Trophoblast cell (in vitro differentiated cells and primary cell): ENCODE measurements at regions not wholly inside any gene's neighbourhood (a gene's known extent, or its start where the extent isn't known, plus 50 kb on each side); places are given as distances from the start of the nearest gene placed in this dataset.

Source experiments
- DNase-seq, 2 donors: peaks; one replicate each; pipeline ENCODE4 v3.0.0-alpha.2; 2016
- H2AFZ ChIP-seq: 2 replicates; pipeline ENCODE4 v1.6.1; 2013; ENCODE audit warnings: low read length, moderate library complexity, mild to moderate bottlenecking; ENCODE audit not compliant: insufficient read depth, poor library complexity
- H2AK5ac ChIP-seq: 2 replicates; pipeline ENCODE4 v1.6.1; 2013; ENCODE audit warnings: mild to moderate bottlenecking, low read length
- H2BK120ac ChIP-seq: 2 replicates; pipeline ENCODE4 v1.6.1; 2013; ENCODE audit warnings: low read length, mild to moderate bottlenecking, moderate library complexity; ENCODE audit not compliant: insufficient read depth, poor library complexity
- H2BK12ac ChIP-seq: 2 replicates; pipeline ENCODE4 v1.6.1; 2013; ENCODE audit warnings: mild to moderate bottlenecking, low read length, moderate library complexity
- H2BK5ac ChIP-seq: 2 replicates; pipeline ENCODE4 v1.6.1; 2013; ENCODE audit warnings: low read length, low read depth, moderate library complexity, mild to moderate bottlenecking; ENCODE audit not compliant: poor library complexity
- H3K14ac ChIP-seq: 2 replicates; pipeline ENCODE4 v1.6.1; 2013; ENCODE audit warnings: mild to moderate bottlenecking, low read length
- H3K18ac ChIP-seq: 2 replicates; pipeline ENCODE4 v1.6.1; 2013; ENCODE audit warnings: mild to moderate bottlenecking, low read length
- H3K23ac ChIP-seq: 2 replicates; pipeline ENCODE4 v1.6.1; 2013; ENCODE audit warnings: low read length
- H3K27ac ChIP-seq: 2 replicates; pipeline ENCODE4 v1.5.1; 2013; ENCODE audit warnings: low read depth, mild to moderate bottlenecking, inconsistent platforms, low read length, moderate library complexity
- H3K27me3 ChIP-seq: 2 replicates; pipeline ENCODE4 v1.6.1; 2013; ENCODE audit warnings: inconsistent platforms, mild to moderate bottlenecking, low read length, moderate library complexity; ENCODE audit not compliant: insufficient read depth
- H3K36me3 ChIP-seq, 2 experiments: 1 replicate in 1 of 2; 2 replicates in 1 of 2; pipeline ENCODE4 v1.6.1; 2013; ENCODE audit warnings: low read length in 2 of 2, mild to moderate bottlenecking in 2 of 2, moderate library complexity in 1 of 2; ENCODE audit not compliant: insufficient read depth in 2 of 2, control insufficient read depth in 1 of 2
- H3K4ac ChIP-seq: 2 replicates; pipeline ENCODE4 v1.6.1; 2013; ENCODE audit warnings: low read depth, mild to moderate bottlenecking, low read length, moderate library complexity
- H3K4me1 ChIP-seq, 2 experiments: 1 replicate in 1 of 2; 2 replicates in 1 of 2; pipeline ENCODE4 v1.6.1; 2013; ENCODE audit warnings: low read length in 2 of 2, mild to moderate bottlenecking in 2 of 2, moderate library complexity in 1 of 2; ENCODE audit not compliant: insufficient read depth in 2 of 2, control insufficient read depth in 1 of 2
- H3K4me2 ChIP-seq: 2 replicates; pipeline ENCODE4 v1.6.1; 2013; ENCODE audit warnings: inconsistent platforms, mild to moderate bottlenecking, low read length, moderate library complexity
- H3K4me3 ChIP-seq: 2 replicates; pipeline ENCODE4 v1.5.1; 2013; ENCODE audit warnings: mild to moderate bottlenecking, low read depth, low read length, inconsistent platforms
- H3K79me1 ChIP-seq: one replicate; pipeline ENCODE4 v1.6.1; 2013; ENCODE audit warnings: low read length
- H3K79me2 ChIP-seq: 2 replicates; pipeline ENCODE4 v1.6.1; 2013; ENCODE audit warnings: low read length, mild to moderate bottlenecking; ENCODE audit not compliant: control insufficient read depth, insufficient read depth, poor library complexity
- H3K9ac ChIP-seq: 2 replicates; pipeline ENCODE4 v1.6.1; 2013; ENCODE audit warnings: mild to moderate bottlenecking, low read length
- H3K9me3 ChIP-seq: 2 replicates; pipeline ENCODE4 v1.6.1; 2013; ENCODE audit warnings: low read depth, mild to moderate bottlenecking, control low read depth, inconsistent platforms, low read length; ENCODE audit not compliant: insufficient read depth
- H4K12ac ChIP-seq: 2 replicates; pipeline ENCODE4 v1.6.1; 2013; ENCODE audit warnings: low read depth, mild to moderate bottlenecking, low read length, moderate library complexity
- H4K8ac ChIP-seq: 2 replicates; pipeline ENCODE4 v1.6.1; 2013; ENCODE audit warnings: low read depth, mild to moderate bottlenecking, low read length, moderate library complexity
- H4K91ac ChIP-seq: one replicate; pipeline ENCODE4 v1.6.1; 2013; ENCODE audit warnings: low read depth, mild to moderate bottlenecking, low read length, moderate library complexity
- WGBS: extraction: QIAGEN DNeasy Blood & Tissue Kit; methylation state at CpG from one replicate; pipeline ENCODE4 v1.1.7; 2013; ENCODE audit warnings: missing lambda C conversion rate; ENCODE audit not compliant: insufficient read length, insufficient coverage; ENCODE audit errors: extremely low coverage; 5-methylcytosine and 5-hydroxymethylcytosine counted together

DNA sequence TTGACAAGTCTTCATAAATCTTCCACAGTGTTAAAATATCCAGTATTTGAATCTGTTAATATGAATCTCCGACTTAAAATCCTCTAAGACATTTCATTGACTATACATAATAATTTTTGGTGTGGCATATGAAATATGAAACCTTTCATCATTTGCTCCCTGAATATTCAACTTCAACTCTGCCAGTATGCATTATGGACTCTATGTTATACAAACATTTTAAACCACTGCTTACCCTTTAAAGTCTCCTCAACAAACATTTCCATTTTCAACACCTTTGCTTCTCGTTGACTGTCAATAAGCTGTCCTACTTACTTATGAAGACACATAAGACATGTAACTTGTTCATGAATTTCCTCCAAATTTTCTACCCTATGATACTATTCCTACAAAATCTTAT lies 579.4 kb upstream of the SLITRK6 start:
- H3K4me2 ChIP-seq, result no peak overlapping the region
- no peaks in the 10 kb centered on the region for H3K27me3 ChIP-seq
- WGBS, result no CpG with 5 or more reads among the region's 2 CpGs
- no peak overlapping the region for H2BK12ac ChIP-seq
- H4K12ac ChIP-seq, result no peak overlapping the region
- no peak overlapping the region for H2AK5ac ChIP-seq
- no peak overlapping the region for H4K8ac ChIP-seq
- no peak overlapping the region for H3K4ac ChIP-seq
- H3K27ac ChIP-seq, result no peak overlapping the region
- no peak for DNase-seq
- H3K9me3 ChIP-seq, result no peaks in the 10 kb centered on the region
- no peaks in the 10 kb centered on the region for H3K79me2 ChIP-seq
- no peak overlapping the region for H3K23ac ChIP-seq
- H2AFZ ChIP-seq, result no peak overlapping the region
- H3K4me3 ChIP-seq, result no peak overlapping the region
- H2BK5ac ChIP-seq, result no peak overlapping the region
- no peak overlapping the region for H3K14ac ChIP-seq
- H3K79me1 ChIP-seq, result no peaks in the 10 kb centered on the region
- H3K36me3 ChIP-seq, result no peaks in the 10 kb centered on the region
- no peak overlapping the region for H4K91ac ChIP-seq
- no peak overlapping the region for H2BK120ac ChIP-seq
- H3K18ac ChIP-seq, result no peak overlapping the region
- H3K9ac ChIP-seq, result no peak overlapping the region
- no peaks in the 10 kb centered on the region for H3K4me1 ChIP-seq

DNA sequence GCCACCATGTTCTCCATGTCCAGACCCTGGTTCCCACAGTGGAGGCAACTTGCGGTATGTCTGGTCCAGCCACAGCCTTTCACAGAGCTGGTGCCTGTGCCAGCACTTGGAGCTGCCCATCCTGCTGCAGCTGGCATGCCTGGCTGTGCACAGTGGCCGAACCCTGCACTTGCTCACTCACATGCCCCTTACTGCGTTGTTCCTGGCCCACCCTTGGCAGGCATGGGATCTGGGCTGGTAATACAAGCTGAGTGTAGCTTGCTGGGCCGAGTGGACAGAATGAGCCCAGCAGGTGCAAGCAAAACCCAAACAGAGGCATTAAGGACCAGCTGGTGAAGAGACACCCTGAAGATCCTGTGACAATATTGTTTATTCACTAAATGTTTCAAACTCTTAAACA lies 583.9 kb upstream of the SLITRK6 start:
- Histone ChIP-seq H3K4me1 (no peaks in the 10 kb centered on the region), H3K23ac (no peak overlapping the region), H3K79me2 (no peaks in the 10 kb centered on the region), H2AFZ (no peak overlapping the region), H3K9ac (no peak overlapping the region), H3K79me1 (no peaks in the 10 kb centered on the region), H4K8ac (no peak overlapping the region), H3K27ac (no peak overlapping the region), H2BK12ac (no peak overlapping the region), H3K18ac (no peak overlapping the region), H3K9me3 (no peaks in the 10 kb centered on the region), H3K4ac (no peak overlapping the region), H4K12ac (no peak overlapping the region), H3K27me3 (no peaks in the 10 kb centered on the region), H2AK5ac (no peak overlapping the region), H2BK5ac (no peak overlapping the region), H2BK120ac (no peak overlapping the region), H3K14ac (no peak overlapping the region), H3K4me3 (no peak overlapping the region), H4K91ac (no peak overlapping the region), H3K4me2 (no peak overlapping the region), H3K36me3 (no peaks in the 10 kb centered on the region)
- no peak for DNase-seq
- WGBS, result no CpG with 5 or more reads among the region's 4 CpGs

DNA sequence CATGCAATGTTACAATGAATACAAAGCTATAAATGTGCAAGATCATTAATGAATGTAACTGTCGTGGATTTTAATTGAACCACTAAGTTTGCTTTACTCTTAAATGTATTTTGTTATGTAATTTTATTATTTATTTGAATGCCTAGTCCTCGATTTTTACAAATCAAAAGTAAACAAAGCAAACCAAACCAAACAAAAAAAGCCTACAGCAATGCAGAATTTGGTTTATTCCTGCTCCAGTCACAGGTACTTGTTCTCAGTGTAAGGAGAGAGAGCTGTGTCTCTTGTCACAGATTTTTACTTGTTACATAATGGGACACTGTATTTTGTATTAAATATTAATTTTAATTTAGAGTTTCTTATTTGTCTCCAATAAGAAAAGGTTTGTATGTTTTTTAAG lies 584.3 kb upstream of the SLITRK6 start:
- no peaks in the 10 kb centered on the region for H3K4me1 ChIP-seq
- H2BK12ac ChIP-seq, result no peak overlapping the region
- H3K4me2 ChIP-seq, result no peak overlapping the region
- no peak overlapping the region for H3K23ac ChIP-seq
- no peak overlapping the region for H4K91ac ChIP-seq
- no peak overlapping the region for H3K18ac ChIP-seq
- no peak overlapping the region for H2AFZ ChIP-seq
- H3K27ac ChIP-seq, result no peak overlapping the region
- H3K4me3 ChIP-seq, result no peak overlapping the region
- H2AK5ac ChIP-seq, result no peak overlapping the region
- no peaks in the 10 kb centered on the region for H3K9me3 ChIP-seq
- no peak overlapping the region for H2BK120ac ChIP-seq
- no peak overlapping the region for H3K4ac ChIP-seq
- WGBS, result no CpG with 5 or more reads among the region's 2 CpGs
- no peaks in the 10 kb centered on the region for H3K36me3 ChIP-seq
- H4K12ac ChIP-seq, result no peak overlapping the region
- no peak for DNase-seq
- no peak overlapping the region for H4K8ac ChIP-seq
- no peak overlapping the region for H3K9ac ChIP-seq
- no peak overlapping the region for H2BK5ac ChIP-seq
- no peaks in the 10 kb centered on the region for H3K79me1 ChIP-seq
- H3K79me2 ChIP-seq, result no peaks in the 10 kb centered on the region
- no peak overlapping the region for H3K14ac ChIP-seq
- no peaks in the 10 kb centered on the region for H3K27me3 ChIP-seq

DNA sequence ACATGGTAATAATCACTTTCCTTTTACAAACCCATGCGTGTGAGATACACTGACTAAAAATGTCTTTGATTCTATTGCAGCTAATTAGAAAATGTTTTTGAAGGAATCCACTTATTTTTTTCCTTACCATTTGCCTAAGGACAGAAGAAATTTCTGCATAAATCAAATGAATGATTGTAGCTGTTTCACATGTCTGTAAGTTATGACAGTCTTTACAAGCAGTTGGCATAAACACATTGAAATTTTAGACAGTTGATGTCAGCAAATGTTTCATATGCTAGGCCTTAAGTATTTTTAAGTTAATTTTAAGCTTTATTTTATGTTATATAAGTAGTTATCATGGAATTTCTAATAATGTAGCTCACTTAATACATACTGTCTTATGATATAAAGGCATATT lies 598.4 kb upstream of the SLITRK6 start:
- Histone ChIP-seq H3K18ac (no peak overlapping the region), H3K79me2 (no peaks in the 10 kb centered on the region), H3K4ac (no peak overlapping the region), H3K4me2 (no peak overlapping the region), H3K79me1 (no peaks in the 10 kb centered on the region), H3K27ac (no peak overlapping the region), H3K27me3 (no peaks in the 10 kb centered on the region), H3K14ac (no peak overlapping the region), H2AK5ac (no peak overlapping the region), H4K91ac (no peak overlapping the region), H3K23ac (no peak overlapping the region), H3K9me3 (no peaks in the 10 kb centered on the region), H2BK12ac (no peak overlapping the region), H3K9ac (no peak overlapping the region), H3K4me1 (no peaks in the 10 kb centered on the region), H3K4me3 (no peak overlapping the region), H4K8ac (no peak overlapping the region), H2AFZ (no peak overlapping the region), H4K12ac (no peak overlapping the region), H2BK120ac (no peak overlapping the region), H2BK5ac (no peak overlapping the region), H3K36me3 (no peaks in the 10 kb centered on the region)
- no peak for DNase-seq
- WGBS, result no CpG with 5 or more reads among the region's 1 CpG

DNA sequence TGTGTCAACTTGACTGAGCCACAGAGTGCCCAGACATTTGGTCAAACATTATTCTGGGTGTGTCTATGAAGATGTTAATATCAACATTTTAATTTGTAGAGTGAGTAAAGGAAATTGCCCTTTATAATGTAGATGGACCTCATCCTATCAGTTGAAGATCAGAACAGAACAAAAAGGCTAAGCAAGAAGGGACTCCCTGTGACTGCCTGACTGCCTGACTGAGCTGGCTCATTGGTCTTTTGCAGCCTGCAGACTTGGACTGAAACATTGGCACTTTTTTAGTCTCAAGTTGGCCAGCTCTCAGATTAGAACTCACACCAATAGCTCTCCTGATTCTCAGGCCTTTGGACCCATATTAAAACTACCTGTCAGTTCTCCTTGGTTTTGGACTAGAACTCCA lies 600.4 kb upstream of the SLITRK6 start:
- Histone ChIP-seq H3K9me3 (no peaks in the 10 kb centered on the region), H4K8ac (no peak overlapping the region), H4K91ac (no peak overlapping the region), H3K27ac (no peak overlapping the region), H2AK5ac (no peak overlapping the region), H3K4me2 (no peak overlapping the region), H3K18ac (no peak overlapping the region), H3K79me1 (no peaks in the 10 kb centered on the region), H3K4me3 (no peak overlapping the region), H3K4ac (no peak overlapping the region), H3K23ac (no peak overlapping the region), H2BK120ac (no peak overlapping the region), H3K79me2 (no peaks in the 10 kb centered on the region), H3K9ac (no peak overlapping the region), H3K14ac (no peak overlapping the region), H2BK12ac (no peak overlapping the region), H3K36me3 (no peaks in the 10 kb centered on the region), H2BK5ac (no peak overlapping the region), H2AFZ (no peak overlapping the region), H4K12ac (no peak overlapping the region), H3K4me1 (no peaks in the 10 kb centered on the region), H3K27me3 (no peaks in the 10 kb centered on the region)
- DNase-seq, result no peak
